Calu3 (cell line): ENCODE measurements at regions not wholly inside any gene's neighbourhood (a gene's known extent, or its start where the extent isn't known, plus 50 kb on each side); places are given as distances from the start of the nearest gene placed in this dataset.
"Not testable (repeated sequence)": the region's sequence is repeated elsewhere in the genome, so short reads cannot be mapped to it uniquely, and the experiment has no call there.

Experiments used
- BruUV-seq: library from RNA; stranded (reverse); fragments of 400-500 nt; replicated peaks from 2 replicates; lab custom pipeline; 2021; lab: Mats Ljungman, UMichigan
- CTCF ChIA-PET: fragments of 300-600 bp; sonication (Branson Sonifier 250); formaldehyde crosslinking; loops from one replicate; lab custom pipeline; 2022; ENCODE audit warnings: antibody characterized with exemption; lab: Charles Lee
- DNase-seq: peaks from one replicate; pipeline ENCODE4 v3.0.0; 2022
- H3K27ac Mint-ChIP-seq: one replicate; pipeline ENCODE4 v1.8.0; 2022; ENCODE audit warnings: mixed read lengths; ENCODE audit not compliant: unreplicated experiment
- H3K27me3 Mint-ChIP-seq: one replicate; pipeline ENCODE4 v1.8.0; 2022; ENCODE audit warnings: mixed read lengths; ENCODE audit not compliant: unreplicated experiment
- H3K36me3 Mint-ChIP-seq: one replicate; pipeline ENCODE4 v1.8.0; 2022; ENCODE audit warnings: mild to moderate bottlenecking, moderate library complexity, mixed read lengths; ENCODE audit not compliant: insufficient read depth, unreplicated experiment
- H3K4me1 Mint-ChIP-seq: one replicate; pipeline ENCODE4 v1.8.0; 2022; ENCODE audit warnings: mild to moderate bottlenecking, low read depth, mixed read lengths; ENCODE audit not compliant: unreplicated experiment
- H3K4me3 Mint-ChIP-seq: one replicate; pipeline ENCODE4 v1.8.0; 2022; ENCODE audit warnings: mild to moderate bottlenecking, low read depth, moderate library complexity, mixed read lengths; ENCODE audit not compliant: unreplicated experiment
- H3K9me3 Mint-ChIP-seq: one replicate; pipeline ENCODE4 v1.8.0; 2022; ENCODE audit warnings: low read depth, mixed read lengths; ENCODE audit not compliant: unreplicated experiment
- intact Hi-C: fragments of 100-400 bp; cut with micrococcal nuclease; formaldehyde crosslinking; loops from one replicate; pipeline ENCODE4 v1.10.0; 2022; ENCODE audit not compliant: unreplicated experiment
- TF ChIP-seq, protein P1 (sequence below): fragments of 200-600 bp; IDR thresholded peaks from one replicate; pipeline ENCODE4 v1.8.0; 2022; ENCODE audit warnings: antibody characterized with exemption; ENCODE audit not compliant: unreplicated experiment

- CTCF ChIA-PET: no interaction called here
- intact Hi-C loops: no loop called here
- TF ChIP-seq, protein P1, sequence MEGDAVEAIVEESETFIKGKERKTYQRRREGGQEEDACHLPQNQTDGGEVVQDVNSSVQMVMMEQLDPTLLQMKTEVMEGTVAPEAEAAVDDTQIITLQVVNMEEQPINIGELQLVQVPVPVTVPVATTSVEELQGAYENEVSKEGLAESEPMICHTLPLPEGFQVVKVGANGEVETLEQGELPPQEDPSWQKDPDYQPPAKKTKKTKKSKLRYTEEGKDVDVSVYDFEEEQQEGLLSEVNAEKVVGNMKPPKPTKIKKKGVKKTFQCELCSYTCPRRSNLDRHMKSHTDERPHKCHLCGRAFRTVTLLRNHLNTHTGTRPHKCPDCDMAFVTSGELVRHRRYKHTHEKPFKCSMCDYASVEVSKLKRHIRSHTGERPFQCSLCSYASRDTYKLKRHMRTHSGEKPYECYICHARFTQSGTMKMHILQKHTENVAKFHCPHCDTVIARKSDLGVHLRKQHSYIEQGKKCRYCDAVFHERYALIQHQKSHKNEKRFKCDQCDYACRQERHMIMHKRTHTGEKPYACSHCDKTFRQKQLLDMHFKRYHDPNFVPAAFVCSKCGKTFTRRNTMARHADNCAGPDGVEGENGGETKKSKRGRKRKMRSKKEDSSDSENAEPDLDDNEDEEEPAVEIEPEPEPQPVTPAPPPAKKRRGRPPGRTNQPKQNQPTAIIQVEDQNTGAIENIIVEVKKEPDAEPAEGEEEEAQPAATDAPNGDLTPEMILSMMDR: no peak
- H3K36me3 Mint-ChIP-seq: no peaks in the 10 kb centered on the region
- peaks cover 3% of the 10 kb centered on the region for H3K9me3 Mint-ChIP-seq
- no peak overlapping the region for H3K27ac Mint-ChIP-seq
- no peaks in the 10 kb centered on the region for H3K27me3 Mint-ChIP-seq
- peaks cover 22% of the 10 kb centered on the region for H3K4me1 Mint-ChIP-seq
- no peak for DNase-seq
- no peak overlapping the region for H3K4me3 Mint-ChIP-seq
- BruUV-seq: no TSS peak
These were observed 58.2 kb upstream of the PDE3B start for GRCh38 chr11:14585438-14585837.

GRCh38 chr11:14587258-14587657 is 56.3 kb upstream of the PDE3B start:
- Mint-ChIP-seq H3K27me3 (no peaks in the 10 kb centered on the region), H3K27ac (no peak overlapping the region), H3K4me3 (no peak overlapping the region), H3K36me3 (no peaks in the 10 kb centered on the region), H3K9me3 (peaks cover 3% of the 10 kb centered on the region), H3K4me1 (peaks cover 22% of the 10 kb centered on the region)
- TF ChIP-seq, protein P1: no peak
- CTCF ChIA-PET: no interaction called here
- no TSS peak for BruUV-seq
- intact Hi-C loops: no loop called here
- DNase-seq: no peak

DNA sequence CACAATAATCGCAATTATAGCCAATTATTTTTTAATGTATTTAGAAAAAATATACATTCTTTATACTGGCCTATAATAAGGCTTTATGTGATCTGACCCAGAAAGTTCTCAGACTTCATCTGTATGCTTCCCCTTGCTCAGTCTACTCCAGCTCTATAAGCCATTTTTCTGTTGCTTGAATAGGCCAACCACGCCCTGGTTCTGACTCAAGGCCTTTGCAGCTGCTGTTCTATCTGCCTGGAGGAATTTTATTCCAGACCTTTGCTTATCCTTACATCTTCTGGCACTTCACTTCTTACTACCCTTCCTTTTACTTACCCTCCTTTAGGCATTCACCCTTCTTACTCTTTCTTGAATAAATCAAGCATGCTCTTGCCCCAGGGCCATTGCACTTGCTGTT is 54.9 kb upstream of the PDE3B start:
- no peak overlapping the region for H3K4me3 Mint-ChIP-seq
- H3K36me3 Mint-ChIP-seq: no peaks in the 10 kb centered on the region
- no TSS peak for BruUV-seq
- H3K4me1 Mint-ChIP-seq: peaks cover 12% of the 10 kb centered on the region
- intact Hi-C loops: loop anchor here (2.0 kb wide), 1 partner anchor 54 kb away; the partner anchor contains the start of gene PDE3B
- no peak overlapping the region for H3K27ac Mint-ChIP-seq
- TF ChIP-seq, protein P1: no peak
- no peak for DNase-seq
- no peaks in the 10 kb centered on the region for H3K27me3 Mint-ChIP-seq
- CTCF ChIA-PET: no interaction called here
- no peaks in the 10 kb centered on the region for H3K9me3 Mint-ChIP-seq

GRCh38 chr11:14589421-14589820 is 54.2 kb upstream of the PDE3B start:
- TF ChIP-seq, protein P1: no peak
- intact Hi-C loops: loop anchor here (2.0 kb wide), 1 partner anchor 53 kb away; the partner anchor contains the start of gene PDE3B
- H3K36me3 Mint-ChIP-seq: no peaks in the 10 kb centered on the region
- H3K27ac Mint-ChIP-seq: no peak overlapping the region
- H3K4me1 Mint-ChIP-seq: peaks cover 7% of the 10 kb centered on the region
- no peaks in the 10 kb centered on the region for H3K9me3 Mint-ChIP-seq
- DNase-seq: no peak
- CTCF ChIA-PET: no interaction called here
- no peak overlapping the region for H3K4me3 Mint-ChIP-seq
- no TSS peak for BruUV-seq
- no peaks in the 10 kb centered on the region for H3K27me3 Mint-ChIP-seq

DNA sequence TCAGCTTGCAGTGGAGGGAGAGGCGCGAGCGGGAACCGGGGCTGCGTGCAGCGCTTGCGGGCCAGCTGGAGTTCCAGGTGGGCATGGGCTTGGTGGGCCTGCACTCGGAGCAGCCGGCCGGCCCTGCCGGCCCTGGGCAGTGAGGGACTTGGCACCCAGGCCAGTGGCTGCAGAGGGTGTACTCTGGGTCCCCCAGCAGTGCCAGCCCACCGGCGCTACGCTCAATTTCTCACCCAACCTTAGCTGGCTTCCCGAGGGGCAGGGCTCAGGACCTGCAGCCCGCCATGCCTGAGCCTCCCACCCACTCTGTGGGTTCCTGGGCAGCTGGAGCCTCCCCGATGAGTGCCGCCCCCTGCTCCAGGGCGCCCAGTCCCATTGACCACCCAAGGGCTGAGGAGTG is 52.6 kb upstream of the PDE3B start:
- intact Hi-C loops, H3K9me3 Mint-ChIP-seq, H3K4me3 Mint-ChIP-seq, H3K27me3 Mint-ChIP-seq, H3K36me3 Mint-ChIP-seq, CTCF ChIA-PET, BruUV-seq, H3K27ac Mint-ChIP-seq, DNase-seq, H3K4me1 Mint-ChIP-seq: not testable (repeated sequence)
